ENCODE measurements at regions not wholly inside any gene's neighbourhood (a gene's known extent, or its start where the extent isn't known, plus 50 kb on each side); places are given as distances from the start of the nearest gene placed in this dataset.

DNA sequence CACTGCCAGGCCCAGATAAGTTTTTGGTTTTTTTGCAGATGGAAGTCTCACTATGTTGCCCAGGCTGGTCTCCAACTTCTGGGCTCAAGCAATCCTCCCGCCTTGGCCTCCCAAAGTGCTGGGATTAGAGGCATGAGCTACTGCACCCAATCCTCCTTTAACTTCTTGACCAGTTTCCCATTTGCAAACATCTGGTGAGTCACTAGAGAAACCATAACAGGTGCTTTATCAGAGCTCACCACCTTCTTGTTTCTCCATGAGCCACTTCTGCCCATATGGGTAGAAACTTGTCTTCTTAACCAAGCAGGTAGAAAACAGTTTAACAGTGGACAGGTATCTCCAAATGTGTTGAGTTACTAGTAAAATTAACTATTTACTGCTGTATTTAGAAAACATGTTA is 128.4 kb upstream of the AP1S2 start:
- no peak for DNase-seq (ENCODE audit: low spot score)

DNA sequence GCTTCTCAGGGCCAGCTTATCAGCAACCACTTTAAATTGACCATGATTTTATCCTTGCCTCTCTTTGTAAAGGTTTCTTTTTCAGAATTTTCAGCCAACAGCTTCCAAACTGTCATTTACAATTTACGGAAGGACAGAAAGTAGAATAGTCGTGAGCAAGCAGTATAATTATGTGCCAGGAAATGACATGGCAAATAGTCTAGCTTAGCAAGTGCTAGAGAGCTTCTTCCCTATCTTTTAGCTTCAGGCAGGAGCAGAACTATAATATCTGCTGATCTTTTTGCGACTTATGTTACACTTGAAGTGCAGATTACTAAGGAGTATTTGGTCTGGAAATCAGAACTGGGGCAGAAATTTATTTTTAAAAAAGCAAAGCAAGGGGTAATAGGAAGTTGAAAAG is 123.0 kb upstream of the AP1S2 start:
- DNase-seq (ENCODE audit: low spot score) = no peak

DNA sequence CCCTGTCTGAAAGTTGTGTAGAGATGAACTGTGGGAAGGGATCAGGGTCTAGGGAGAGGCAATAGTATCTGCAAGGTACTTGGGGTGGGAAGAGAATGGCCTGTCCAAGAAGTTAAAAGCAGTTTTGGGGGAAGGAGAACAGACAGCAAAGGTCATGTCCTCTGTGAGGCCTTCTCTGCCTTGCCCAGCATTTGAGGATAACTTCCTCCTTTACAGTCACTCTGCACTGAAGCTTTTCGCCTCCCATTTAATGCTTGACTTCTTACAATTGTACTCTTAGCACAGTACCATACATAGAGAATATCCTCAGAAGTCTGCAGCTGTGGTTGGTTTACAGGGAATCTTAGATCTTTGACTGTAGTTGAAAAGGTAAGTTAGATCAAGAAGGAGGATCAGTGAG is 121.8 kb upstream of the AP1S2 start:
- DNase-seq (ENCODE audit: low spot score) = no peak

DNA sequence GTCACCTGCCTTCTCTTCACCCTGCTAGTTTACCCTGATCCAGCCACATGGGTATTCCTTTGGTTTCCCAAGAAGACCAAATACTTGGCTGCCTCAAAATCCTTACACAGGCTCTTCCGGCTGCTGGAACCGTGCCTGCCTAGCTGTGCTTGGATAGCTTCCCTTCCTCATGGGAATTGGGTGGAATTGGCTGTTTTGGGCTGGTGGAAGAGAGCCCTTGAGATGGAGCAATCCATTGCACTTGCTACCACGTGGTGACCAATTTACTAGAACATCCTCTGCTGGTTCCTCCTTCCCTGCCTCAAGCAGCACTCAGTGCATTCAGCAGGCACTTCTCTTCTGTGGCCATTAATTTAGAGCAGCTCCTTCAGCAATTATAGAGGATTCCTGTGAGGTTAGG is 119.3 kb upstream of the AP1S2 start:
- DNase-seq (ENCODE audit: low spot score) = no peak

DNA sequence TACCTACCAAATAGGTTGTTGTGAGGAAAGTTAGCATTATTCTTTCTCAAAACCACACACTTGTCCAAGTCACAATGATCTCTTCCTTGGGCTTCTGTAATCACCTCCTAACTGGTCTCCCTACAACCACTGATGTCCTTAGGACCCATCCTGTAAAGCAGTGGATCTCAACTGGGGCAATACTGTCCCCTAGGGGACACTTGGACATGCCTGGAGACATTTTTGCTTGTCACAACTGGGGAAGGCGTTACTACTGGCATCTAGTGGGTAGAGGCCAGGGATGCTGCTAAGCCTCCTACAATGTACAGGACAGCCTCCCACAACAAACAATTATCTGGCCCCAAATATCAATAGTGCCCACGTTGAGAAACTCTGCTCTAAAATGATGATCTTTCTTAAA is 118.7 kb upstream of the AP1S2 start:
- DNase-seq (ENCODE audit: low spot score) = peak; percentile 34

DNA sequence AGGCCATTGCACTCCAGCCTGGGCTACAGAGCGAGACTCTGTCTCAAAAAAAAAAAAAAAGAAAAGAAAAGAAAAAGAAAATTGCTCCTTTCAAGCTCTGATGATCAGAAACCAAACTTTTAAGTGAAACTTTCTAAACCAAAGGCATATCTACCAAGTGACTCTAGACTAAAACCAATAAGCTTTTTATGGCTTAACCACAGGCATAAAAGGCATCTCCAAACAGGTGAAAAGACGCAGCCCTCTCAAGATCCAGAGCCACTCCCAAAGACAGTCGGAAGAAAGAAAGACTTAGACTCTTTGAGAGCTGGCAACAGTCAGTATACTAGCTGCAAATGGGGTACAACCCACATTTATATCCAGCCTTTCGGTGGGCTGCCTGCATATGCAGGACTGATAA is 117.1 kb upstream of the AP1S2 start:
- DNase-seq (ENCODE audit: low spot score) = no peak

DNA sequence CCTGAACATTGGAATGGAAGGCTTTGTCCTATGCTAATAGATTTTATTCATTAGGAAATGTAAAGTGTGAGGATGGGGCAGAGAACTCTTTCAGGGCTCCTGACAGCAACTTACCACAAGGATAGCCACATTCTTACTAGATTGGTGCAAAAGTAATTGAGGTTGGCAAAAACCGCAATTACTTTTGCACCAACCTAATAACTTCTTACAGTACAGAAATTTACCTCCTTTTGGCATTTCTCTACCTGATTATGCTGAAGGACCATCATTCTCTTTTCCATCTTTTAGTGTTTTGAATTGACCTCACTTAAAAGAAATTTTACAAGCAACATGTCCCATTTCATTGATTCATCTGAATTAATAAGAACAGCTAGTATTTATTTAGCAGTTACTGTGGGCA is 109.2 kb upstream of the AP1S2 start:
- no peak for DNase-seq (ENCODE audit: low spot score)

DNA sequence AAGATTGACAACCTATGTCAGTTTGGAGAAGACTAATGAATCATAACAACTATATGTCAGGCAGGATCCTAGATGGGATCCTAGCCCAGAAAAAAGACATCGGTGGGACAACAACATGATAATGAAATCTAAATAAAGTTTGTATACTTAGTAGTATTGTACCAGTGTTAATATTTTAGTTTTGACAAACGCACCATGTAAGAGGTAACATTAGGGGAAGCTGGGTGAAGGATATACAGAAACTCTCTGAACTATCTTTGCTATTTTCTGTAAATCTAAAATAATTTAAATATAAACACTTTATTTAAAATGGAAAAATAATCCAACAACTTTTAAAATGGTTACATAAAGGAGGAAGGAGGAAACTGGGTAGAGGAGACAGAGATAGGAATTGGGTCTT is 105.6 kb upstream of the AP1S2 start:
- DNase-seq (ENCODE audit: low spot score) = no peak

DNA sequence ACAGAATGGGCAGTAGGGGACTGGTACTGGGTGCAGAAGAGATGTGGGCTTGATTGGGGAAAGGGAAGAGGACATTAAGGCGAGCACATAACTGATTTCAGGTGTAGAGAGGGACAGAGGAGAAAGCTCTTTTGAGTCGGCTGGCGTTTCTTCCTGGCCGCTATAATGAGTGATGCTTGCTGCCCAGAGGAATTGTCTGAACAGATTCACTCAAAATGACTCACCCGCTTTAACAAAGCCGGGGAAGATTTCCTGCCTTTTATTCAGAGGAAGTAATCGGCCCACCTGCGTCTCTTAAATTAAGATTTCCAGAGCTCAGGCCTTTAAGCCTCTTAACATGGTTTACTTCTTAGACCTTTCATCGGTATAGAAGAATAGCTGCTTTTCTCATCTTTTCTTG is 102.1 kb upstream of the AP1S2 start:
- DNase-seq (ENCODE audit: low spot score) = no peak

DNA sequence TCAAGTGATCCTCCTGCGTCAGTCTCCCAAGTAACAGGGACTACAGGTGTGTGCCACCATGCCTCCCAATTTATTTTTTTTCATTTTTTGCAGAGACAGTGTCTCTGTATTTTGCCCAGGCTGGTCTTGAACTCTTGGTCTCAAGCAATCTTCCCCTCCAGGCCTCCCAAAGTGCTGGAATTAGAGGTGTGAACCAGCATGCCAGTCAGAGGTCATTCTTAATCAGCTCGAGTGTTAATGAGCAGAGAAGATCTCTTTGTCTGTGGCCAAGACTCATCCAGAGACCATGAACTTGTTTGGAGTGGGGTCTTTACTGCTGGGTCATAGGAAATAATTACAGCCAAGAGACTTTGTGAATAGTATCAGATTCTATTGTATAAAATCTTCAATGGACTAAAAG is 99.2 kb upstream of the AP1S2 start:
- no peak for DNase-seq (ENCODE audit: low spot score)

DNA sequence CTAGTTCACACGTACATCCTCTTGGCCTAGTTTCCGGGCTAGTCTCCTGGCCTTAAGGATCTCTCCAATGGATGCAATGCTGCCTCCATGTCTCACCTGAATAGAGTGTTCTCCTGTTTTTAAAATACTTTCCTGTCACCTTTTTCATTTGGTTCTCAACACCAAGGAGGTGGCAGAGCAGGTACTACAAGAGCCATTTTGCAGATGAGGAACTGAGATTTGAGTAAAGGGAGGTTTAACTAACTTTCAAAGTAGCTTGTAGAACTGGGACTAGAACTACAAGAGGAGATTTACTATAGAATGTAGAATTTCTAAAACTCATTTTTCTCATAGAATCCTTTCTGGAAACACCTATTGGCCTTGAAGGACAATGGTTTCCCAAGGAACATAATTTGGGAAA is 97.6 kb upstream of the AP1S2 start:
- no peak for DNase-seq (ENCODE audit: low spot score)

DNA sequence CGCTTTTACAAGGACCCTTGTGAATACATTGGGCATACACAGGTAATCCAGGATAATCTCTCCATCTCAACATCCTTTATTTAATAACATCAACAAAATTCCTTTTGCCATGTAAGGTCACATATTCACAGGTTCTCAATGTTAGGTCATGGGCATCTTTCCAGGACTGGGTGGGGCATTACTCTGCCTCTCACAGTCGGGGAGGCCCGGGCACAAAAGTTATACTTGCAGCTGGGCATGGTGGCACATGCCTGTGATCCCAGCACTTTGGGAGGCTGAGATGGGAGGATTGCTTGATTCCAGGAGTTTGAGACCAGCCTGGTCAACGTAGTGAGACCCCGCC is 93.7 kb upstream of the AP1S2 start:
- no peak for DNase-seq (ENCODE audit: low spot score)

DNA sequence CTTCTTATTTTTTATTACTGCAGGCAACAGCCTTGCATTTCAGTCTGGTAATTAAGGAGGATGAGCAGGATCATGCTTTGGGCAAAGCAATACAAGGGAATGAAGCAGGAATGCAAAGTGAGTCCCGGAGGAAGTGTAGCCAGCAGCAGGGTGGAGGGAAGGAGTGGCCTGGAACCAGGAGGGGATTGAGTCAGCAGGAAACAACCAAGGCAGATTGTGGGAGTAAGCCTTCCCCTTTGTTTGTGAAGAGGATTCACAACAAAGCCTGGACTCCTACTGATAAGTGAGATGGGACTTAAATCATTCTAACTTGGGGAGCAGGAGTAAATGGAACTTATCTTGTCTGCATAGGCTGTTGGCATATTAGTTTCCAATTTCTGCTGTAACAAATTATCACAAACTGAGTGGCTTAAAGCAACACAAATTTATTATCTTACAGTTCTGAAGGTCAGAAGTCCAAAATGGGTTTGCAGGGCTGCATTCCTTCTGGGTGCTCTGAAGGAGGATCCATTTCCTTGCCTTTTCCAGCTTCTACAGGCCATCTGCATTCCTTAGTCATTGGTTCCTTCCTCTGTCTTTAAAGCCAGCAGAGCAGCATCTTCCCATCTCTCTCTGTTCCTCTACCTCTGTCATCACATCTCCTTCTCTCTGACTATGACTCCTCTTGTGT is 93.2 kb upstream of the AP1S2 start:
- DNase-seq (ENCODE audit: low spot score) = no peak

DNA sequence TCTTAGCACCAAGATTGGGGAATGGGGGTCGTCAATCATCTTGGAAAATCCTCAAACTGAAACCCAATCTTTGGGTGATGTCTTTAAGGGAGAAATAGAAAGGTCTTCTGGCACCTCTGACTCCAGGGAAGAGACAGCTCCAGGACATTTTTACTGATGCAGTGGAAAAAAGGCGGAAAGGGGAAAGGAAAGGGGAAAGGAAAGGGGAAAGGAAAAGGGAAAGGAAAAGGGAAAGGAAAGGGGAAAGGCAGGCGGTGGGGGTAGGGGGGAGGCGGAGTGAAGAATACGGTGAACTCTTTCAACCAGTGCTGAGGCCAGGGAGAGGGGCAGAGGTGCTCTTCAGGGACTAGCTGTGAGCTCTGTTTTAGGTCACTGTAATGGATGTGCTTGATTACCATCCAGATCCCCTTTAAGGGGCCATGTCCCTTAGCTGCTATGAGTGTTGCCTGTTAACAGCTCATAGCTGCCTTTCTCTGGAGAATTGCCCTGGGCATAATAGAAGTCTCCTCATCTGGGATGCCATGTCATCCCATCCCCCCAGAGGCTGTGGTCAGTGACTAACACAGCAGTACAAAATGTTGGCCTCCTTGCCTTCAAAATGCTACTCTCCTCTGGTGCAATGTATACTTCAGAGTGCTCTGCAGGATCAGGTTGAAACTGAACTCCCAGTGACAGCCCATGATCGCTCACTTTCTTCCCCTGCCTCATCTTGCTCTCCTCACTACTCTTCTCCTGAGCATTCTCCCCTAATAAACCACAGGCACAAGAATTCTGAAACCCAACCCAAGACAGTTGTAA is 92.4 kb upstream of the AP1S2 start:
- DNase-seq (ENCODE audit: low spot score) = no peak

DNA sequence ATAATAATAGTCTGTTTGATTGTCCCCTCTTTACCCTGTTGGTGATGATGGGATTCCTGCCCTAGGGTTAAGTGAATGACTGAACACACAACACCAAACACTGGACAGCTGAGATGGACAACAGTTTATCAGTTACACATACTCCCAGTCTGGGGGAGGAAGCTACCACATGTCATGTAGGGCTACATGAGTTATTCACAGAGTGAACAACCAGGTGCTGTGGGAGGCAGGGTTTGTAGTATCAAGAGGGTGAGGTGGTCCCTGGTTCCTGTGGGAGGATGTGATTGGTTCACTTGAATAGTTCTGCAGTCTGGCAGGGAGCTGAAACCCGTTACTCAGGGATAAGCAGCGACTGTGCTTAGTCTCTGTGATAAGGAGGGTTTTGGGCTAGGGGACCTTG is 88.8 kb upstream of the AP1S2 start:
- no peak for DNase-seq (ENCODE audit: low spot score)

DNA sequence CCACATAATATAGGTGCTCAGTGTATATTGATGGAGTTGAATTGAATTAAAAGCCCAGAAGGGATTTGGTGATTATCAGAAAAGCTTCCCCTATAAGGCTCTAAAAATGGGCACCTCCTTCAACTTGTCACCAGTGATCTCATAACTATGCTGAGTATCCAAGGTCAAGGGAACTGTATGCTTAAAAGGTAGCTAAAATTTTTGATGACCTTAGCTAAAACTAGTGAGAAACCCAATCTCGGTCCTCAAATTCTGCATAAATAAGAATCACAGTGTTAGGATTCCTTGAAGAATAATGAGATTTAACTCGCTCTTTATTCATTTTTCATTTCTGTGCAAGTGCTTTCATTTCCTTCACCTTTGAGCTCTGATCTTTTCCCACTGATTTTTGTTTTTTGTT is 87.7 kb upstream of the AP1S2 start:
- no peak for DNase-seq (ENCODE audit: low spot score)

DNA sequence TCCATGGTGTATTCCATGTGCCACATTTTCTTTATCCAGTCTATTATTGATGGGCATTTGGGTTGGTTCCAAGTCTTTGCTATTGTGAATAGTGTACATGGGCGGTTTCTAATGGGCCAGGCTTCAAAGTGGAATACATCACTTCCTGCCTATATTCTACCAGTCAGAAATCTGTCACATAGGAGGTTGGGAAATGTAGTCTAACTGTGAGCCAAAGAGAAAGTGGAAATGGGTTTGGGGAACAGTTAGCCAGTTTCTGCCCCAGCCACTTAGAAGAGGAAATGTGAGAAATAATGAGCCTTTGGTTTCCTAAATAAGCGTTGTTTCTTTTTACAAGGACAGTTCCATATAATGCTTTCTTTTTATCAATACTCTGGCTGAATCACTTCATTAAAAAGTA is 85.1 kb upstream of the AP1S2 start:
- DNase-seq (ENCODE audit: low spot score) = no peak

DNA sequence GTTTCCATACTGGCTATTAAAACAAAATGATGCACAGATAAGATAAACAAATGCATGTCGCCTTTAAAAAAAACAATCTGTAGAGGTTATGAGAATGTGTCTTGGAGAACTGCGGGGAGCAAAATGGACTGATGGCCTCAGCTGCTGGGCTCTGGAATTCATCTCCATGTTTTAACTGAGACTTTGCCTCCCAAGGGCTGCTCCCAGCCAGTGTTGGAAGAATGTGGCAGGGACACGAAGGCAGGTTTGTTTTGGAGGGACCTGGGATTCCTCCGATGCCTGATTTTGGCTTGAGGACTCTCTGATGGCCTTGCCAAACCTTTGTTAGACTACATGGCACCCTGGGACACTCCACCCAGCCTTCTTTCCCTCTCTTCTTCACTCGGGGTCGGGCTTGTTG is 83.5 kb upstream of the AP1S2 start:
- DNase-seq (ENCODE audit: low spot score) = no peak

DNA sequence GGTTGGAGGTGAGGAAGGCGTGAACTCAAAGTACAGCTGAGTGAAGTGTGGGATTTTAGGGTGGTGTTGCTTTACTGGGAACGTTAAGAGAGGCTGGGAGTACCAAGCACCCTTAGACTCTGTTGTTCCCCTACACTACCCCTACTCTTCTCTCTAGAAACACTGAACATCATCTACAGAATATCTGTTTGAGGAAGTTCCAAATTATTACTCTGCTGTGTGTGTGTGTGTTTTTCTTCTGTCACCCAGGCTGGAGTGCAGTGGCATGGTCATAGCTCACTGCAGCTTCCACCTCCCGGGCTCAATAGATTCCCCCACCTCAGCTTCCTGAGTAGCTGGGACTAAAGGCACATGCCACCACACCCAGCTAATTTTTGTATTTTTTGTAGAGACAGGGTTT is 76.7 kb upstream of the AP1S2 start:
- DNase-seq (ENCODE audit: low spot score) = no peak

DNA sequence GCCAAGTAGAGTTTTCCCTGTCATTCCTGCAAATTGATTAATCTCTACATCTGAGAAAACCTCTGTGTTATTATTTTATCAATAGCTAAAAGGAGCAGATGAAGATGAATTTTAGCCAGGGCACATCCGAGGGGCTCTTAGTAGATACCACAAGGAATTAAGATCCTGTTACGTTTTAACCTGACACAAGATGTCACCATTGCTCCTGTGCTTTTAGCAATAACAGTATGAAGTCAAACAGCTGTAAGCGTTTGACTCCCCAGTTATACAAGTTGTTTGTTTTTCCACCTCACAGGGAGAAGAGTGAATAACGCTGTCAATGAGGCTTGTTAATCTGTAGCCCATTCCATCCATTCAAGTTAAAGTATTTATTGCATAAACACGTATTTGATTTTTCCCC is 76.0 kb upstream of the AP1S2 start:
- DNase-seq (ENCODE audit: low spot score) = no peak

DNA sequence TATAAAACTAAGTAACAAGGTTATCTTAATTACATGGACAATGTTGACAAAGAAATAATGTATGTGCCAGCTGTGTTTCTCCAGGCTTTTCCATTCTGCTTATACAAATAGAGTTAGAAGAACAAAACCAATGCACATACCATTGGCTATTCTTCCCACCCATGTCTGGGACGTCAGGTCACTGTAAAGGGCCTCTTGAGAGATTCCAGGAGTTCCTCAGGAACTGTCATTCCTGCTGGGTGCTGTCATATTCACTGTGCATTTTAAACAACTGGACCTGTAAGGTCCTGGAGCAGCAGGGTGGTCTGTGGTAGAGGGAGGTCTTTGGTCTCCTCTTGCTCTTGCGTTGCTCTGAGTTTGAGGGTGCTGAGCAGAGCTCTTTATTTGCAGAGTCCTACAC is 74.6 kb upstream of the AP1S2 start:
- DNase-seq (ENCODE audit: low spot score) = no peak

DNA sequence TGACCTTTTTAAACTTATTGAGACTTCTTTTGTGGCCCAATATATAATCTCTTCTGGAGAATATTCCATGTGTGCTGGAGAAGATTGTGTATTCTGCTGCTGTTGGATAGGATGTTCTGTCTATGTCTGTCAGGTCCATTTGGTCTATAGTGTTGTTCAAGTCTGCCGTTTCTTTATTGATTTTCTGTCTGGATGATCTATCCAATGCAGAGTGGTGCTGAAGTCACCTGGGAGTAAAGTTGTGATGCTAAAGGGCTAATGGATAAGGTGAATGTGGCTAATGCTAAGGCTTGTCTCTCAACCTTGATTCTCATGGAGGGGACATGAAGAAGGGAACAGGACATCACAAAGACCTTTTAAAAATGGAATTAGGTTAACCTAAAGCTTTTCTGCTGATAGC is 72.0 kb upstream of the AP1S2 start:
- DNase-seq (ENCODE audit: low spot score) = no peak

DNA sequence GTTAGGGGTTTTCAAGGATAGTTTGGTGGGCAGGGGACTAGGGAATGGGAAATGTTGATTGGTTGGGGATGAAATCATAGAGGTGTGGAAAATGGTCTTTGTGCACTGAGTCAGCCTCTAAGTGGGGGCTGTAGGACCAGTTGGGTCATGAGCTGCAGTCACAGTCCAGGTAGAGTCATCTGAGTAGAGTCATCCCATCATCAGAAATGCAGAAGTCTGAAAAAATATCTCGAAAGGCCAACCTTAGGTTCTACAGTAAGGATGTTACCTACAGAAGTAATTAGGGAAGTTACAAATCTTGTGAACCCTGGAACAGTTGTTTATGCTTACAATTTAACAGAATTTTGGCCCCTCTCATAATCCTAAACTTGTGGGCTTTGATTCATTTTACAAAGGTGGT is 63.4 kb upstream of the AP1S2 start:
- no peak for DNase-seq (ENCODE audit: low spot score)

DNA sequence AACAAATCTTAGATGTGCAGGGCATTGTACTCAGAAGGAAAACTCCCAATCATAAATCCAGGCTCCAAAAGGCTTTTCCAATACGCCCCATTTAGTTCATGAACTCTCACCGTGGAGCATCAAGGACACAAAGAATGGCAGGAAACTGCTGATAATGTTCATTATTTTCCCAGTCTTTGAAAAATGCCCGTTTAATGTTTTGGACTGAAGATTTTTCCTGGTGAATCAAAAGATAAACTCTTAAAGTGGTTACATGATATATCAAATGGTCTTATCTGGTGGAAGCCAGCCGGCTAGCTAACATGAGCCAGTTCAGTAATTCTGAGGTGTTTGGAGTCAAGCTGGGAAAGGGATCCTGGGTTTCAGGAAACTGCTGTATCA is 62.1 kb upstream of the AP1S2 start:
- DNase-seq (ENCODE audit: low spot score) = no peak

All from cerebellar cortex (tissue), 1 donor.